ENCODE measurements at regions not wholly inside any gene's neighbourhood (a gene's known extent, or its start where the extent isn't known, plus 50 kb on each side); places are given as distances from the start of the nearest gene placed in this dataset.

- BruUV-seq (replicated peaks) = no TSS peak
- DNase-seq (ENCODE audit: low read depth, low spot score) (no peak), FAIRE-seq (no peak), ATAC-seq (no peak)
- 94% methylated on average over 1 of the region's 1 CpG for WGBS (ENCODE audit: insufficient coverage, insufficient replicate concordance, low lambda C conversion rate, missing lambda C conversion rate)
- RAD21 ChIA-PET (ENCODE audit: unreplicated experiment) = interaction anchor here (1.0 to 1.8 kb wide), 2 partner anchors 33 to 40 kb away, joined by 3 to 4 read pairs; no protein-coding TSS in a partner anchor
- Histone ChIP-seq H3K4me3 (no peak overlapping the region), H4K20me1 (ENCODE audit: control insufficient read depth, insufficient read depth) (no peaks in the 10 kb centered on the region), H3K4me2 (ENCODE audit: control insufficient read depth, insufficient read depth) (no peak overlapping the region), H3K9ac (ENCODE audit: control insufficient read depth, insufficient read depth, low read length) (no peak overlapping the region), H2AFZ (ENCODE audit: control insufficient read depth, low read depth, low read length) (no peak overlapping the region), H3K36me3 (ENCODE audit: control insufficient read depth in 2 of 2, insufficient read depth in 2 of 2, low read length in 1 of 2) (no peaks in the 10 kb centered on the region), H3K27ac (ENCODE audit: control insufficient read depth, insufficient read depth) (no peak overlapping the region), H3K79me2 (ENCODE audit: control insufficient read depth, insufficient read depth, low read length) (peaks cover 9% of the 10 kb centered on the region), H3K27me3 (replicated peaks in 1 of 2; ENCODE audit: control insufficient read depth in 2 of 2, insufficient read depth in 2 of 2, low read length in 1 of 2) (no peaks in the 10 kb centered on the region), H3K4me1 (ENCODE audit: control insufficient read depth, insufficient read depth, low read length) (no peaks in the 10 kb centered on the region), H3K9me3 (replicated peaks; ENCODE audit: control insufficient read depth, insufficient read depth, low read length) (peaks cover 11% of the 10 kb centered on the region)
- in situ Hi-C loops (cut with MboI) (no loop called here), intact Hi-C loops (cut with micrococcal nuclease; ENCODE audit: unreplicated experiment) (loop anchor here (10.0 kb wide), 1 partner anchor 198 kb away; the partner anchor contains the start of gene RIPOR2)
- no peak for TF ChIP-seq ZSCAN29 (IDR thresholded peaks at IDR 0.05)
- TF ChIP-seq BACH1 (IDR thresholded peaks at IDR 0.05; ENCODE audit: borderline replicate concordance) = no peak
- no peak for TF ChIP-seq IRF4 (IDR thresholded peaks at IDR 0.05; ENCODE audit: low read depth, low read length)
- no peak for TF ChIP-seq MXI1 (IDR thresholded peaks at IDR 0.05; ENCODE audit: low read depth, low read length)
- no peak for TF ChIP-seq NR2F1 (conservative IDR thresholded peaks at IDR 0.05)
- no peak for TF ChIP-seq EP300 (IDR thresholded peaks at IDR 0.05; ENCODE audit: borderline replicate concordance in 1 of 2, control insufficient read depth in 1 of 2, low read depth in 2 of 2, low read length in 2 of 2)
- TF ChIP-seq TCF3 (IDR thresholded peaks at IDR 0.05; ENCODE audit: borderline replicate concordance, insufficient read depth, low read depth, low read length) = no peak
- no peak for TF ChIP-seq RAD21 (IDR thresholded peaks at IDR 0.05; ENCODE audit: insufficient read depth, low read depth, low read length)
- CTCF ChIA-PET = interaction anchor here (0.6 kb wide), 1 partner anchor 446 kb away, joined by 3 read pairs; no protein-coding TSS in a partner anchor
- POLR2A ChIA-PET = interaction anchor here (0.6 kb wide), 1 partner anchor 17 kb away, joined by 4 read pairs; no protein-coding TSS in a partner anchor
- SMC1A ChIA-PET (ENCODE audit: uncharacterized antibody, unreplicated experiment) = interaction anchor here (0.9 to 3.4 kb wide), 4 partner anchors 9 to 106 kb away, joined by 3 to 12 read pairs (median 6); no protein-coding TSS in a partner anchor
These were observed 146.2 kb upstream of the CARMIL1 start for GRCh38 chr6:25132934-25133333.

DNA sequence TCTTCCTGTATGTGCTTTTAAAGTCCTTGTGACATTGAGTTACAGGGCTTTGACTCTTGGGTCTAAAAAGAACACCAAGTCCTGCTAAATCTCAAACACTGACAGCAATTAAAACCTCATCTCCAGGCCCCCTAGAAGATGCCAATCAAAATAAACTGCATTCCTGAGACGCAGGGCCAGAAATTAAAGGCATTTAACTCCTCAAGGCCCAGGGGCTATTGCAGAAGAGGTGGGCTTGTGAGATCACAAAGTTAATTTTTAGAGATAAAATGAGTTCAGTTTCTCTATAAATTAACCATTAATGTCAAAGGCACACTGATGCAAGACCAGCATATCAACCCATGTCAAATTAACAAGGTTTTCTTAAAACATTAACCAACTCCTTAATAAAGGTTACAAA, 145.6 kb upstream of the CARMIL1 start:
- Histone ChIP-seq H3K27me3 (replicated peaks in 1 of 2; ENCODE audit: control insufficient read depth in 2 of 2, insufficient read depth in 2 of 2, low read length in 1 of 2) (no peaks in the 10 kb centered on the region), H3K27ac (ENCODE audit: control insufficient read depth, insufficient read depth) (no peak overlapping the region), H2AFZ (ENCODE audit: control insufficient read depth, low read depth, low read length) (no peak overlapping the region), H3K9ac (ENCODE audit: control insufficient read depth, insufficient read depth, low read length) (no peak overlapping the region), H3K4me3 (no peak overlapping the region), H4K20me1 (ENCODE audit: control insufficient read depth, insufficient read depth) (no peaks in the 10 kb centered on the region), H3K36me3 (ENCODE audit: control insufficient read depth in 2 of 2, insufficient read depth in 2 of 2, low read length in 1 of 2) (no peaks in the 10 kb centered on the region), H3K79me2 (ENCODE audit: control insufficient read depth, insufficient read depth, low read length) (peaks cover 9% of the 10 kb centered on the region), H3K4me1 (ENCODE audit: control insufficient read depth, insufficient read depth, low read length) (no peaks in the 10 kb centered on the region), H3K9me3 (replicated peaks; ENCODE audit: control insufficient read depth, insufficient read depth, low read length) (peaks cover 11% of the 10 kb centered on the region), H3K4me2 (ENCODE audit: control insufficient read depth, insufficient read depth) (no peak overlapping the region)
- WGBS (ENCODE audit: insufficient coverage, insufficient replicate concordance, low lambda C conversion rate, missing lambda C conversion rate) = 95% methylated on average over 1 of the region's 1 CpG
- ChIA-PET CTCF (no interaction called here), POLR2A (no interaction called here), SMC1A (ENCODE audit: uncharacterized antibody, unreplicated experiment) (interaction anchor here (2.9 kb wide), 1 partner anchor 10 kb away, joined by 9 read pairs; no protein-coding TSS in a partner anchor), RAD21 (ENCODE audit: unreplicated experiment) (no interaction called here)
- TF ChIP-seq NR2C1 (IDR thresholded peaks at IDR 0.05) (no peak), PML (IDR thresholded peaks at IDR 0.05; ENCODE audit: low read length) (no peak), ZBED1 (IDR thresholded peaks at IDR 0.05; ENCODE audit: borderline replicate concordance) (no peak), JUNB (IDR thresholded peaks at IDR 0.05) (no peak), MYC (IDR thresholded peaks at IDR 0.05; ENCODE audit: insufficient read depth, insufficient read length, insufficient replicate concordance, low read length, severe bottlenecking) (no peak), SIN3A (IDR thresholded peaks at IDR 0.05; ENCODE audit: low read depth, low read length) (no peak), SMAD5 (IDR thresholded peaks at IDR 0.05; ENCODE audit: low read depth) (no peak), PAX5 (IDR thresholded peaks at IDR 0.05; ENCODE audit: borderline replicate concordance, low read depth, low read length) (no peak)
- TF ChIP-seq, protein P1, sequence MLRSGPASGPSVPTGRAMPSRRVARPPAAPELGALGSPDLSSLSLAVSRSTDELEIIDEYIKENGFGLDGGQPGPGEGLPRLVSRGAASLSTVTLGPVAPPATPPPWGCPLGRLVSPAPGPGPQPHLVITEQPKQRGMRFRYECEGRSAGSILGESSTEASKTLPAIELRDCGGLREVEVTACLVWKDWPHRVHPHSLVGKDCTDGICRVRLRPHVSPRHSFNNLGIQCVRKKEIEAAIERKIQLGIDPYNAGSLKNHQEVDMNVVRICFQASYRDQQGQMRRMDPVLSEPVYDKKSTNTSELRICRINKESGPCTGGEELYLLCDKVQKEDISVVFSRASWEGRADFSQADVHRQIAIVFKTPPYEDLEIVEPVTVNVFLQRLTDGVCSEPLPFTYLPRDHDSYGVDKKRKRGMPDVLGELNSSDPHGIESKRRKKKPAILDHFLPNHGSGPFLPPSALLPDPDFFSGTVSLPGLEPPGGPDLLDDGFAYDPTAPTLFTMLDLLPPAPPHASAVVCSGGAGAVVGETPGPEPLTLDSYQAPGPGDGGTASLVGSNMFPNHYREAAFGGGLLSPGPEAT (IDR thresholded peaks at IDR 0.05; ENCODE audit: low read depth) = no peak
- ATAC-seq (no peak), FAIRE-seq (no peak), DNase-seq (ENCODE audit: low read depth, low spot score) (no peak)
- no TSS peak for BruUV-seq (replicated peaks)
- intact Hi-C loops (cut with micrococcal nuclease; ENCODE audit: unreplicated experiment) (loop anchor here (10.0 kb wide), 1 partner anchor 199 kb away; the partner anchor contains the start of gene RIPOR2), in situ Hi-C loops (cut with MboI) (no loop called here)

All from GM12878 (cell line).